HG03520 (cell line): ENCODE measurements at regions not wholly inside any gene's neighbourhood (a gene's known extent, or its start where the extent isn't known, plus 50 kb on each side); places are given as distances from the start of the nearest gene placed in this dataset.

Source experiments
- ATAC-seq: cut with Tn5 transposase; IDR thresholded peaks from one replicate; pipeline ENCODE4 v1.9.1; 2021; ENCODE audit warnings: mild to moderate bottlenecking, moderate library complexity; ENCODE audit not compliant: unreplicated experiment

GRCh38 chr4:165765053-165765452 is 108.0 kb upstream of the TLL1 start:
- no peak for ATAC-seq

- ATAC-seq, result no peak
Measured at GRCh38 chr4:165766018-165766417, 107.0 kb upstream of the TLL1 start.

- ATAC-seq, result no peak
Measured at GRCh38 chr4:165766976-165767375, 106.1 kb upstream of the TLL1 start.

- ATAC-seq, result no peak
Measured at GRCh38 chr4:165767671-165768070, 105.4 kb upstream of the TLL1 start.

GRCh38 chr4:165768281-165768680 is 104.8 kb upstream of the TLL1 start:
- no peak for ATAC-seq

GRCh38 chr4:165774326-165774725 is 98.7 kb upstream of the TLL1 start:
- ATAC-seq, result no peak

GRCh38 chr4:165779950-165780670 is 92.9 kb upstream of the TLL1 start:
- ATAC-seq, result no peak

- no peak for ATAC-seq
Measured at GRCh38 chr4:165780735-165781134, 92.3 kb upstream of the TLL1 start.

- no peak for ATAC-seq
Measured at GRCh38 chr4:165782623-165783022, 90.4 kb upstream of the TLL1 start.

- no peak for ATAC-seq
Measured at GRCh38 chr4:165783626-165784025, 89.4 kb upstream of the TLL1 start.

GRCh38 chr4:165784672-165785071 is 88.4 kb upstream of the TLL1 start:
- ATAC-seq, result no peak

GRCh38 chr4:165785337-165785736 is 87.7 kb upstream of the TLL1 start:
- no peak for ATAC-seq

- no peak for ATAC-seq
Measured at GRCh38 chr4:165787516-165788274, 85.3 kb upstream of the TLL1 start.

GRCh38 chr4:165788686-165789463 is 84.2 kb upstream of the TLL1 start:
- ATAC-seq, result no peak

- no peak for ATAC-seq
Measured at GRCh38 chr4:165793236-165793635, 79.8 kb upstream of the TLL1 start.

- ATAC-seq, result no peak
Measured at GRCh38 chr4:165794834-165795233, 78.2 kb upstream of the TLL1 start.

- no peak for ATAC-seq
Measured at GRCh38 chr4:165799384-165799815, 73.6 kb upstream of the TLL1 start.

GRCh38 chr4:165802452-165802851 is 70.6 kb upstream of the TLL1 start:
- no peak for ATAC-seq

GRCh38 chr4:165803005-165803404 is 70.0 kb upstream of the TLL1 start:
- ATAC-seq, result no peak

- ATAC-seq, result no peak
Measured at GRCh38 chr4:165805406-165805805, 67.6 kb upstream of the TLL1 start.

- no peak for ATAC-seq
Measured at GRCh38 chr4:165806613-165807012, 66.4 kb upstream of the TLL1 start.

- no peak for ATAC-seq
Measured at GRCh38 chr4:165810726-165811125, 62.3 kb upstream of the TLL1 start.
